HCT116 (cell line): ENCODE measurements at regions not wholly inside any gene's neighbourhood (a gene's known extent, or its start where the extent isn't known, plus 50 kb on each side); places are given as distances from the start of the nearest gene placed in this dataset.

Experiments
- ATAC-seq: fragments of 200-7000 bp; cut with Tn5 transposase; 2 replicates; pipeline ENCODE4 v1.9.1; 2020; ENCODE audit warnings: mild to moderate bottlenecking, moderate library complexity
- BruUV-seq: library from RNA; stranded (reverse); fragments of 400-500 nt; replicated peaks from 2 replicates; lab custom pipeline; 2021; lab: Mats Ljungman, UMichigan
- CTCF ChIA-PET: fragments of 300-600 bp; sonication (Branson Sonifier 250); formaldehyde crosslinking; loops from one replicate; lab custom pipeline; 2021; ENCODE audit warnings: antibody characterized with exemption; lab: Charles Lee
- POLR2A ChIA-PET: fragments of 300-600, 350-600 bp; sonication (Branson Sonifier 250); formaldehyde crosslinking; loops from one replicate; lab custom pipeline; 2021; ENCODE audit warnings: antibody characterized with exemption; lab: Charles Lee
- RAD21 ChIA-PET, 2 experiments: fragments of 300-600 bp; sonication (Branson Sonifier 250); formaldehyde crosslinking; loops; one replicate each; lab custom pipeline; 2023; ENCODE audit warnings: low total read pairs in 2 of 2; ENCODE audit not compliant: uncharacterized antibody in 2 of 2, unreplicated experiment in 2 of 2, low non-redundant PET in 1 of 2; lab: Charles Lee
- DNase-seq: peaks from one replicate; pipeline ENCODE4 v3.0.0-alpha.2; 2010; ENCODE audit warnings: low read depth, low spot score
- H2AFZ ChIP-seq: fragments of 200-600 bp; shearing (Covaris generic), sonication (generic); 2 replicates; pipeline ENCODE4 v1.6.1; 2017; ENCODE audit warnings: low read depth, mixed run types, mixed read lengths, antibody characterized with exemption, low read length; ENCODE audit not compliant: poor library complexity, severe bottlenecking
- H3K27ac ChIP-seq: 2 replicates; pipeline ENCODE4 v1.5.1; 2012; ENCODE audit warnings: low read depth, low read length
- H3K27me3 ChIP-seq: fragments of 200-600 bp; sonication (generic); 2 replicates; pipeline ENCODE4 v1.6.1; 2016; ENCODE audit warnings: mixed run types, low read length, mixed read lengths; ENCODE audit not compliant: insufficient read depth
- H3K36me3 ChIP-seq, 2 experiments: fragments of 200-500 bp in 1 of 2; fragments of 200-600 bp in 1 of 2; sonication (Bioruptor generic) in 1 of 2; sonication (generic) in 1 of 2; 2 replicates each; pipeline versions ENCODE4 v1.5.1 to v1.6.1; 2014 to 2016; ENCODE audit warnings: low read length in 2 of 2, inconsistent platforms in 1 of 2, mixed read lengths in 1 of 2, mixed run types in 1 of 2; ENCODE audit not compliant: insufficient read depth in 2 of 2, control insufficient read depth in 1 of 2
- H3K4me1 ChIP-seq, 2 experiments: fragments of 200-600 bp in 1 of 2; sonication (generic) in 1 of 2; 2 replicates each; pipeline versions ENCODE4 v1.5.1 to v1.6.1; 2012 to 2017; ENCODE audit warnings: low read length in 2 of 2, inconsistent platforms in 1 of 2, mild to moderate bottlenecking in 1 of 2, mixed read lengths in 1 of 2, mixed run types in 1 of 2, moderate library complexity in 1 of 2; ENCODE audit not compliant: insufficient read depth in 2 of 2, control insufficient read depth in 1 of 2
- H3K4me2 ChIP-seq: fragments of 200-600 bp; sonication (generic); 2 replicates; pipeline ENCODE4 v1.6.1; 2017; ENCODE audit warnings: mixed run types, low read length, mixed read lengths
- H3K4me3 ChIP-seq, 2 experiments: fragments of 200-600 bp in 1 of 2; sonication (generic) in 1 of 2; replicated peaks in 1 of 2; 2 replicates each; pipeline ENCODE4 v1.5.1; 2011 to 2016; ENCODE audit warnings: low read length in 2 of 2, control low read depth in 1 of 2, low read depth in 1 of 2, mild to moderate bottlenecking in 1 of 2, mixed read lengths in 1 of 2, mixed run types in 1 of 2
- H3K79me2 ChIP-seq: fragments of 200-600 bp; sonication (generic); 2 replicates; pipeline ENCODE4 v1.6.1; 2017; ENCODE audit warnings: mild to moderate bottlenecking, mixed run types, low read length, moderate library complexity, mixed read lengths; ENCODE audit not compliant: insufficient read depth
- H3K9ac ChIP-seq: fragments of 200-600 bp; sonication (generic); 2 replicates; pipeline ENCODE4 v1.6.1; 2016; ENCODE audit warnings: low read length, mixed read lengths
- H3K9me2 ChIP-seq: fragments of 200-600 bp; sonication (generic), shearing (Covaris generic); 2 replicates; pipeline ENCODE4 v1.6.1; 2017; ENCODE audit warnings: mixed run types, mild to moderate bottlenecking, moderate library complexity; ENCODE audit not compliant: insufficient read depth
- H3K9me3 ChIP-seq, 2 experiments: fragments of 200-500 bp in 1 of 2; fragments of 200-600 bp in 1 of 2; sonication (Bioruptor generic) in 1 of 2; sonication (generic) in 1 of 2; 2 replicates each; pipeline ENCODE4 v1.6.1; 2014 to 2017; ENCODE audit warnings: low read length in 2 of 2, mixed read lengths in 2 of 2, inconsistent platforms in 1 of 2, low read depth in 1 of 2, mild to moderate bottlenecking in 1 of 2, mixed run types in 1 of 2, moderate library complexity in 1 of 2; ENCODE audit not compliant: control insufficient read depth in 1 of 2, insufficient read depth in 1 of 2
- H4K20me1 ChIP-seq: fragments of 200-600 bp; sonication (generic), shearing (Covaris generic); 2 replicates; pipeline ENCODE4 v1.6.1; 2017; ENCODE audit warnings: mixed run types, mild to moderate bottlenecking, moderate library complexity; ENCODE audit not compliant: insufficient read depth
- CBX3 ChIP-seq: IDR thresholded peaks from 2 replicates; pipeline ENCODE4 v1.6.1; 2012; ENCODE audit warnings: low read depth
- CEBPB ChIP-seq: IDR thresholded peaks from 2 replicates; pipeline ENCODE4 v1.6.1; 2012; ENCODE audit warnings: low read depth
- EGR1 ChIP-seq: IDR thresholded peaks from 2 replicates; pipeline ENCODE4 v1.6.1; 2012; ENCODE audit warnings: low read depth
- ELF1 ChIP-seq: IDR thresholded peaks from 2 replicates; pipeline ENCODE4 v1.6.1; 2012; ENCODE audit warnings: low read depth, borderline replicate concordance
- EZH2 ChIP-seq: fragments of 200-600 bp; sonication (generic); IDR thresholded peaks from 2 replicates; pipeline ENCODE4 v1.6.1; 2017; ENCODE audit warnings: antibody characterized with exemption, mixed run types
- FOSL1 ChIP-seq: IDR thresholded peaks from 2 replicates; pipeline ENCODE4 v1.6.1; 2012; ENCODE audit warnings: low read depth
- JUND ChIP-seq: IDR thresholded peaks from 2 replicates; pipeline ENCODE4 v1.6.1; 2012
- POLR2A ChIP-seq: IDR thresholded peaks from 2 replicates; pipeline ENCODE4 v1.7.0; 2011; ENCODE audit warnings: borderline replicate concordance; ENCODE audit not compliant: insufficient read depth, insufficient read length; ENCODE audit errors: extremely low read depth
- RAD21 ChIP-seq: IDR thresholded peaks from 2 replicates; pipeline ENCODE4 v1.6.1; 2012; ENCODE audit warnings: low read depth, mild to moderate bottlenecking
- SIN3A ChIP-seq: IDR thresholded peaks from 2 replicates; pipeline ENCODE4 v1.6.1; 2012; ENCODE audit warnings: low read depth
- SP1 ChIP-seq: IDR thresholded peaks from 2 replicates; pipeline ENCODE4 v1.6.1; 2012; ENCODE audit warnings: low read depth
- TCF7L2 ChIP-seq: IDR thresholded peaks from 2 replicates; pipeline ENCODE4 v1.7.0; 2011; ENCODE audit warnings: borderline replicate concordance, inconsistent platforms; ENCODE audit not compliant: insufficient read depth, insufficient read length; ENCODE audit errors: extremely low read depth
- YY1 ChIP-seq: IDR thresholded peaks from 2 replicates; pipeline ENCODE4 v1.6.1; 2011; ENCODE audit warnings: low read length, low read depth, moderate library complexity, mild to moderate bottlenecking; ENCODE audit not compliant: insufficient replicate concordance; ENCODE audit errors: extremely low read depth
- ZNF274 ChIP-seq: fragments of 200-500 bp; sonication (Bioruptor generic); IDR thresholded peaks from 2 replicates; pipeline ENCODE4 v1.6.1; 2014; ENCODE audit warnings: mild to moderate bottlenecking, low read depth, low read length, inconsistent platforms
- intact Hi-C: fragments of 100-400 bp; cut with micrococcal nuclease; formaldehyde crosslinking; loops from 2 replicates; pipeline ENCODE4 v1.10.0; 2022
- TF ChIP-seq, protein P1 (sequence below): IDR thresholded peaks from 2 replicates; pipeline ENCODE4 v1.6.1; 2012
- TF ChIP-seq, protein P2 (sequence below): IDR thresholded peaks from 2 replicates; pipeline ENCODE4 v1.6.1; 2012; ENCODE audit warnings: low read depth
- TF ChIP-seq, protein P3 (sequence below), 3 experiments: fragments of 200-600 bp in 1 of 3; sonication (generic) in 1 of 3; IDR thresholded peaks in 2 of 3; conservative IDR thresholded peaks in 1 of 3; 2 replicates each; pipeline ENCODE4 v1.5.1; 2012 to 2017; ENCODE audit warnings: low read depth in 2 of 3, low read length in 2 of 3, antibody characterized with exemption in 1 of 3, borderline replicate concordance in 1 of 3, control low read depth in 1 of 3, mild to moderate bottlenecking in 1 of 3, mixed read lengths in 1 of 3, mixed run types in 1 of 3, moderate library complexity in 1 of 3; ENCODE audit not compliant: insufficient read depth in 1 of 3
- TF ChIP-seq, protein P4 (sequence below): IDR thresholded peaks from 2 replicates; pipeline ENCODE4 v1.6.1; 2011; ENCODE audit warnings: mild to moderate bottlenecking, low read length, moderate library complexity; ENCODE audit not compliant: insufficient replicate concordance; ENCODE audit errors: extremely low read depth

DNA sequence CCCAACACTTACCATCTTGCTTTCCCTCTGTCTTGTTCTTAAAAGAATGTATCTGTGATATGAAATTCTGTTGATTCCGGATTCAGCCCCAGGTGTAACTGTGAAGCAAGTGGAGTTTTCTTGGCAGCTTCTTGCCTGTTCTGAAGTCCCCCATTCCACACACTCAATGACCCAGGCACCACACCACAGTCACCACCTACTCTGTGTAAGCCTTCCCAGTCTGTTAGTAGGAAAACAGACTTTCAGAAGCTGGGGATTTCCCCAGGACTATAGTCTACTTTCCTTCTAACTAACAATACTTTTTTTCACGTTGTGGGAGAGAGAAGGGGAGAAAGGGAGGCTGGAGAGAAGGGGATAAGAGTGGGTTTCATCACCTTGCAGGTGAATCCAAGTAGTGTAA is 299.1 kb upstream of the PROX1 start:
- Histone ChIP-seq H3K36me3 (no peaks in the 10 kb centered on the region), H3K9me2 (no peaks in the 10 kb centered on the region), H3K27ac (no peak overlapping the region), H3K79me2 (no peaks in the 10 kb centered on the region), H3K9me3 (no peaks in the 10 kb centered on the region), H4K20me1 (no peaks in the 10 kb centered on the region), H3K9ac (no peak overlapping the region), H3K4me2 (no peak overlapping the region), H2AFZ (no peak overlapping the region), H3K27me3 (no peaks in the 10 kb centered on the region), H3K4me3 (no peak overlapping the region), H3K4me1 (no peaks in the 10 kb centered on the region)
- TF ChIP-seq EGR1: no peak
- TF ChIP-seq ZNF274: no peak
- no peak for TF ChIP-seq RAD21
- TF ChIP-seq POLR2A: no peak
- TF ChIP-seq, protein P1, sequence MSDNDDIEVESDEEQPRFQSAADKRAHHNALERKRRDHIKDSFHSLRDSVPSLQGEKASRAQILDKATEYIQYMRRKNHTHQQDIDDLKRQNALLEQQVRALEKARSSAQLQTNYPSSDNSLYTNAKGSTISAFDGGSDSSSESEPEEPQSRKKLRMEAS: no peak
- TF ChIP-seq SIN3A: no peak
- no peak for TF ChIP-seq EZH2
- TF ChIP-seq, protein P2, sequence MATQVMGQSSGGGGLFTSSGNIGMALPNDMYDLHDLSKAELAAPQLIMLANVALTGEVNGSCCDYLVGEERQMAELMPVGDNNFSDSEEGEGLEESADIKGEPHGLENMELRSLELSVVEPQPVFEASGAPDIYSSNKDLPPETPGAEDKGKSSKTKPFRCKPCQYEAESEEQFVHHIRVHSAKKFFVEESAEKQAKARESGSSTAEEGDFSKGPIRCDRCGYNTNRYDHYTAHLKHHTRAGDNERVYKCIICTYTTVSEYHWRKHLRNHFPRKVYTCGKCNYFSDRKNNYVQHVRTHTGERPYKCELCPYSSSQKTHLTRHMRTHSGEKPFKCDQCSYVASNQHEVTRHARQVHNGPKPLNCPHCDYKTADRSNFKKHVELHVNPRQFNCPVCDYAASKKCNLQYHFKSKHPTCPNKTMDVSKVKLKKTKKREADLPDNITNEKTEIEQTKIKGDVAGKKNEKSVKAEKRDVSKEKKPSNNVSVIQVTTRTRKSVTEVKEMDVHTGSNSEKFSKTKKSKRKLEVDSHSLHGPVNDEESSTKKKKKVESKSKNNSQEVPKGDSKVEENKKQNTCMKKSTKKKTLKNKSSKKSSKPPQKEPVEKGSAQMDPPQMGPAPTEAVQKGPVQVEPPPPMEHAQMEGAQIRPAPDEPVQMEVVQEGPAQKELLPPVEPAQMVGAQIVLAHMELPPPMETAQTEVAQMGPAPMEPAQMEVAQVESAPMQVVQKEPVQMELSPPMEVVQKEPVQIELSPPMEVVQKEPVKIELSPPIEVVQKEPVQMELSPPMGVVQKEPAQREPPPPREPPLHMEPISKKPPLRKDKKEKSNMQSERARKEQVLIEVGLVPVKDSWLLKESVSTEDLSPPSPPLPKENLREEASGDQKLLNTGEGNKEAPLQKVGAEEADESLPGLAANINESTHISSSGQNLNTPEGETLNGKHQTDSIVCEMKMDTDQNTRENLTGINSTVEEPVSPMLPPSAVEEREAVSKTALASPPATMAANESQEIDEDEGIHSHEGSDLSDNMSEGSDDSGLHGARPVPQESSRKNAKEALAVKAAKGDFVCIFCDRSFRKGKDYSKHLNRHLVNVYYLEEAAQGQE: no peak
- no peak for TF ChIP-seq FOSL1
- TF ChIP-seq SP1: no peak
- TF ChIP-seq, protein P3, sequence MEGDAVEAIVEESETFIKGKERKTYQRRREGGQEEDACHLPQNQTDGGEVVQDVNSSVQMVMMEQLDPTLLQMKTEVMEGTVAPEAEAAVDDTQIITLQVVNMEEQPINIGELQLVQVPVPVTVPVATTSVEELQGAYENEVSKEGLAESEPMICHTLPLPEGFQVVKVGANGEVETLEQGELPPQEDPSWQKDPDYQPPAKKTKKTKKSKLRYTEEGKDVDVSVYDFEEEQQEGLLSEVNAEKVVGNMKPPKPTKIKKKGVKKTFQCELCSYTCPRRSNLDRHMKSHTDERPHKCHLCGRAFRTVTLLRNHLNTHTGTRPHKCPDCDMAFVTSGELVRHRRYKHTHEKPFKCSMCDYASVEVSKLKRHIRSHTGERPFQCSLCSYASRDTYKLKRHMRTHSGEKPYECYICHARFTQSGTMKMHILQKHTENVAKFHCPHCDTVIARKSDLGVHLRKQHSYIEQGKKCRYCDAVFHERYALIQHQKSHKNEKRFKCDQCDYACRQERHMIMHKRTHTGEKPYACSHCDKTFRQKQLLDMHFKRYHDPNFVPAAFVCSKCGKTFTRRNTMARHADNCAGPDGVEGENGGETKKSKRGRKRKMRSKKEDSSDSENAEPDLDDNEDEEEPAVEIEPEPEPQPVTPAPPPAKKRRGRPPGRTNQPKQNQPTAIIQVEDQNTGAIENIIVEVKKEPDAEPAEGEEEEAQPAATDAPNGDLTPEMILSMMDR (IDR thresholded peaks at IDR 0.05 in 2 of 3, conservative IDR thresholded peaks at IDR 0.05 in 1 of 3; ENCODE audit: borderline replicate concordance in 1 of 3, insufficient read depth in 1 of 3, low read depth in 2 of 3, low read length in 2 of 3): no peak
- TF ChIP-seq TCF7L2: no peak
- TF ChIP-seq, protein P4, sequence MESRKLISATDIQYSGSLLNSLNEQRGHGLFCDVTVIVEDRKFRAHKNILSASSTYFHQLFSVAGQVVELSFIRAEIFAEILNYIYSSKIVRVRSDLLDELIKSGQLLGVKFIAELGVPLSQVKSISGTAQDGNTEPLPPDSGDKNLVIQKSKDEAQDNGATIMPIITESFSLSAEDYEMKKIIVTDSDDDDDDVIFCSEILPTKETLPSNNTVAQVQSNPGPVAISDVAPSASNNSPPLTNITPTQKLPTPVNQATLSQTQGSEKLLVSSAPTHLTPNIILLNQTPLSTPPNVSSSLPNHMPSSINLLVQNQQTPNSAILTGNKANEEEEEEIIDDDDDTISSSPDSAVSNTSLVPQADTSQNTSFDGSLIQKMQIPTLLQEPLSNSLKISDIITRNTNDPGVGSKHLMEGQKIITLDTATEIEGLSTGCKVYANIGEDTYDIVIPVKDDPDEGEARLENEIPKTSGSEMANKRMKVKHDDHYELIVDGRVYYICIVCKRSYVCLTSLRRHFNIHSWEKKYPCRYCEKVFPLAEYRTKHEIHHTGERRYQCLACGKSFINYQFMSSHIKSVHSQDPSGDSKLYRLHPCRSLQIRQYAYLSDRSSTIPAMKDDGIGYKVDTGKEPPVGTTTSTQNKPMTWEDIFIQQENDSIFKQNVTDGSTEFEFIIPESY: no peak
- no peak for TF ChIP-seq ELF1
- TF ChIP-seq YY1: no peak
- no peak for TF ChIP-seq CEBPB
- no peak for TF ChIP-seq JUND
- TF ChIP-seq CBX3: no peak
- DNase-seq (no peak), ATAC-seq (no peak)
- RAD21 ChIA-PET: no interaction called here
- BruUV-seq: no TSS peak
- POLR2A ChIA-PET: no interaction called here
- intact Hi-C loops: no loop called here
- CTCF ChIA-PET: no interaction called here
